ENCODE measurements at regions not wholly inside any gene's neighbourhood (a gene's known extent, or its start where the extent isn't known, plus 50 kb on each side); places are given as distances from the start of the nearest gene placed in this dataset.

- no peak for DNase-seq (ENCODE audit: low read depth)
Measured at GRCh38 chr19:33948651-33949335, 152.1 kb downstream of the KCTD15 start.

- DNase-seq (ENCODE audit: low read depth), result no peak
Measured at GRCh38 chr19:33950091-33950750, 153.6 kb downstream of the KCTD15 start.

- DNase-seq (ENCODE audit: low read depth), result no peak
Measured at GRCh38 chr19:33953023-33953422, 156.4 kb downstream of the KCTD15 start.

- DNase-seq (ENCODE audit: low read depth), result no peak
Measured at GRCh38 chr19:33953592-33953991, 156.9 kb downstream of the KCTD15 start.

- no peak for DNase-seq (ENCODE audit: low read depth)
Measured at GRCh38 chr19:33954686-33955085, 158.0 kb downstream of the KCTD15 start.

- no peak for DNase-seq (ENCODE audit: low read depth)
Measured at GRCh38 chr19:33956941-33957340, 160.3 kb downstream of the KCTD15 start.

- DNase-seq (ENCODE audit: low read depth), result no peak
Measured at GRCh38 chr19:33957804-33958203, 161.1 kb downstream of the KCTD15 start.

- no peak for DNase-seq (ENCODE audit: low read depth)
Measured at GRCh38 chr19:33960566-33960965, 163.9 kb downstream of the KCTD15 start.

GRCh38 chr19:33962161-33962560 is 165.5 kb downstream of the KCTD15 start:
- DNase-seq (ENCODE audit: low read depth), result no peak

- no peak for DNase-seq (ENCODE audit: low read depth)
Measured at GRCh38 chr19:33963514-33963913, 166.8 kb downstream of the KCTD15 start.

- no peak for DNase-seq (ENCODE audit: low read depth)
Measured at GRCh38 chr19:33971073-33971472, 174.4 kb downstream of the KCTD15 start.

GRCh38 chr19:33977756-33978685 is 181.4 kb downstream of the KCTD15 start:
- DNase-seq (ENCODE audit: low read depth), result no peak

- DNase-seq (ENCODE audit: low read depth), result no peak
Measured at GRCh38 chr19:33982706-33983105, 186.0 kb downstream of the KCTD15 start.

GRCh38 chr19:33988601-33989000 is 183.7 kb upstream of the LSM14A start:
- no peak for DNase-seq (ENCODE audit: low read depth)

- DNase-seq (ENCODE audit: low read depth), result no peak
Measured at GRCh38 chr19:33997690-33998089, 174.6 kb upstream of the LSM14A start.

GRCh38 chr19:33998302-33998701 is 174.0 kb upstream of the LSM14A start:
- no peak for DNase-seq (ENCODE audit: low read depth)

GRCh38 chr19:33998739-33999345 is 173.5 kb upstream of the LSM14A start:
- DNase-seq (ENCODE audit: low read depth), result no peak

- DNase-seq (ENCODE audit: low read depth), result no peak
Measured at GRCh38 chr19:34017024-34017423, 155.3 kb upstream of the LSM14A start.

- DNase-seq (ENCODE audit: low read depth), result no peak
Measured at GRCh38 chr19:34017601-34018000, 154.7 kb upstream of the LSM14A start.

GRCh38 chr19:34018546-34018945 is 153.8 kb upstream of the LSM14A start:
- DNase-seq (ENCODE audit: low read depth), result no peak

GRCh38 chr19:34023381-34023780 is 148.9 kb upstream of the LSM14A start:
- no peak for DNase-seq (ENCODE audit: low read depth)

GRCh38 chr19:34033880-34034279 is 138.4 kb upstream of the LSM14A start:
- no peak for DNase-seq (ENCODE audit: low read depth)

Measured in fibroblast of gingiva (primary cell).